HCT116 (cell line): ENCODE measurements at regions not wholly inside any gene's neighbourhood (a gene's known extent, or its start where the extent isn't known, plus 50 kb on each side); places are given as distances from the start of the nearest gene placed in this dataset.

ENCODE experiments used
- CEBPB ChIP-seq: IDR thresholded peaks from 2 replicates; pipeline ENCODE4 v1.6.1; 2012; ENCODE audit warnings: low read depth
- EZH2 ChIP-seq: fragments of 200-600 bp; sonication (generic); IDR thresholded peaks from 2 replicates; pipeline ENCODE4 v1.6.1; 2017; ENCODE audit warnings: antibody characterized with exemption, mixed run types
- EZH2phosphoT487 ChIP-seq: fragments of 200-600 bp; IDR thresholded peaks from 2 replicates; pipeline ENCODE4 v1.6.1; 2018; ENCODE audit warnings: antibody characterized with exemption, borderline replicate concordance
- JUND ChIP-seq: IDR thresholded peaks from 2 replicates; pipeline ENCODE4 v1.6.1; 2012
- POLR2A ChIP-seq: IDR thresholded peaks from 2 replicates; pipeline ENCODE4 v1.7.0; 2011; ENCODE audit warnings: borderline replicate concordance; ENCODE audit not compliant: insufficient read depth, insufficient read length; ENCODE audit errors: extremely low read depth
- POLR2AphosphoS5 ChIP-seq: IDR thresholded peaks from 2 replicates; pipeline ENCODE4 v1.6.1; 2011; ENCODE audit warnings: mild to moderate bottlenecking, low read depth, low read length, moderate library complexity
- RAD21 ChIP-seq: IDR thresholded peaks from 2 replicates; pipeline ENCODE4 v1.6.1; 2012; ENCODE audit warnings: low read depth, mild to moderate bottlenecking
- SRF ChIP-seq: IDR thresholded peaks from 2 replicates; pipeline ENCODE4 v1.6.1; 2012; ENCODE audit warnings: low read depth
- TCF7L2 ChIP-seq: IDR thresholded peaks from 2 replicates; pipeline ENCODE4 v1.7.0; 2011; ENCODE audit warnings: borderline replicate concordance, inconsistent platforms; ENCODE audit not compliant: insufficient read depth, insufficient read length; ENCODE audit errors: extremely low read depth
- ZNF274 ChIP-seq: fragments of 200-500 bp; sonication (Bioruptor generic); IDR thresholded peaks from 2 replicates; pipeline ENCODE4 v1.6.1; 2014; ENCODE audit warnings: mild to moderate bottlenecking, low read depth, low read length, inconsistent platforms
- TF ChIP-seq, protein P1 (sequence below), 3 experiments: fragments of 200-600 bp in 1 of 3; sonication (generic) in 1 of 3; IDR thresholded peaks in 2 of 3; conservative IDR thresholded peaks in 1 of 3; 2 replicates each; pipeline ENCODE4 v1.5.1; 2012 to 2017; ENCODE audit warnings: low read depth in 2 of 3, low read length in 2 of 3, antibody characterized with exemption in 1 of 3, borderline replicate concordance in 1 of 3, control low read depth in 1 of 3, mild to moderate bottlenecking in 1 of 3, mixed read lengths in 1 of 3, mixed run types in 1 of 3, moderate library complexity in 1 of 3; ENCODE audit not compliant: insufficient read depth in 1 of 3
- TF ChIP-seq, protein P2 (sequence below): IDR thresholded peaks from 2 replicates; pipeline ENCODE4 v1.6.1; 2012; ENCODE audit warnings: low read depth
- TF ChIP-seq, protein P3 (sequence below): IDR thresholded peaks from 2 replicates; pipeline ENCODE4 v1.6.1; 2011; ENCODE audit warnings: mild to moderate bottlenecking, low read length, moderate library complexity; ENCODE audit not compliant: insufficient replicate concordance; ENCODE audit errors: extremely low read depth

DNA sequence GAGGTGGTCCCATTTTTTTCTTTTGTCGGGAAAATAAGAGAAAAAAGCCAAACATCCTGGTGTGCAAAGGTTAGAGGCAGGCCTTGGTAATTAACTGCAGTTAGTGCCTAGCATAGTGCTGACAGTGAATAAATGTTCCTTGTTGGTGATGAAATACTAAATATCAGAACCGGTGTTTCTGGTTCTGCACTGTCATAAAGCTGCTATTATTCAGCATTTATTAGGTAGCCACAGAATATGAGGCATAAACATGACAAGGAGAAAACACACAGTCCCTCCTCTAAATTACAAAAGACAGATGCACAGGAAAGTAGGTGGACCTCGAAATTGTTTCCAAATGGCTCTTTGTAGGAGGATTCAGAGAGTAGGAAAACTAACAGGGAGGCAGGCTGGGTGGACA, 122.0 kb upstream of the ADGRL2 start:
- TF ChIP-seq SRF (no peak), POLR2A (no peak), EZH2 (no peak), CEBPB (no peak), EZH2phosphoT487 (no peak), POLR2AphosphoS5 (no peak), RAD21 (no peak), TCF7L2 (no peak), ZNF274 (no peak), JUND (no peak)
- TF ChIP-seq, protein P1, sequence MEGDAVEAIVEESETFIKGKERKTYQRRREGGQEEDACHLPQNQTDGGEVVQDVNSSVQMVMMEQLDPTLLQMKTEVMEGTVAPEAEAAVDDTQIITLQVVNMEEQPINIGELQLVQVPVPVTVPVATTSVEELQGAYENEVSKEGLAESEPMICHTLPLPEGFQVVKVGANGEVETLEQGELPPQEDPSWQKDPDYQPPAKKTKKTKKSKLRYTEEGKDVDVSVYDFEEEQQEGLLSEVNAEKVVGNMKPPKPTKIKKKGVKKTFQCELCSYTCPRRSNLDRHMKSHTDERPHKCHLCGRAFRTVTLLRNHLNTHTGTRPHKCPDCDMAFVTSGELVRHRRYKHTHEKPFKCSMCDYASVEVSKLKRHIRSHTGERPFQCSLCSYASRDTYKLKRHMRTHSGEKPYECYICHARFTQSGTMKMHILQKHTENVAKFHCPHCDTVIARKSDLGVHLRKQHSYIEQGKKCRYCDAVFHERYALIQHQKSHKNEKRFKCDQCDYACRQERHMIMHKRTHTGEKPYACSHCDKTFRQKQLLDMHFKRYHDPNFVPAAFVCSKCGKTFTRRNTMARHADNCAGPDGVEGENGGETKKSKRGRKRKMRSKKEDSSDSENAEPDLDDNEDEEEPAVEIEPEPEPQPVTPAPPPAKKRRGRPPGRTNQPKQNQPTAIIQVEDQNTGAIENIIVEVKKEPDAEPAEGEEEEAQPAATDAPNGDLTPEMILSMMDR (IDR thresholded peaks at IDR 0.05 in 2 of 3, conservative IDR thresholded peaks at IDR 0.05 in 1 of 3; ENCODE audit: borderline replicate concordance in 1 of 3, insufficient read depth in 1 of 3, low read depth in 2 of 3, low read length in 2 of 3), result no peak
- TF ChIP-seq, protein P2, sequence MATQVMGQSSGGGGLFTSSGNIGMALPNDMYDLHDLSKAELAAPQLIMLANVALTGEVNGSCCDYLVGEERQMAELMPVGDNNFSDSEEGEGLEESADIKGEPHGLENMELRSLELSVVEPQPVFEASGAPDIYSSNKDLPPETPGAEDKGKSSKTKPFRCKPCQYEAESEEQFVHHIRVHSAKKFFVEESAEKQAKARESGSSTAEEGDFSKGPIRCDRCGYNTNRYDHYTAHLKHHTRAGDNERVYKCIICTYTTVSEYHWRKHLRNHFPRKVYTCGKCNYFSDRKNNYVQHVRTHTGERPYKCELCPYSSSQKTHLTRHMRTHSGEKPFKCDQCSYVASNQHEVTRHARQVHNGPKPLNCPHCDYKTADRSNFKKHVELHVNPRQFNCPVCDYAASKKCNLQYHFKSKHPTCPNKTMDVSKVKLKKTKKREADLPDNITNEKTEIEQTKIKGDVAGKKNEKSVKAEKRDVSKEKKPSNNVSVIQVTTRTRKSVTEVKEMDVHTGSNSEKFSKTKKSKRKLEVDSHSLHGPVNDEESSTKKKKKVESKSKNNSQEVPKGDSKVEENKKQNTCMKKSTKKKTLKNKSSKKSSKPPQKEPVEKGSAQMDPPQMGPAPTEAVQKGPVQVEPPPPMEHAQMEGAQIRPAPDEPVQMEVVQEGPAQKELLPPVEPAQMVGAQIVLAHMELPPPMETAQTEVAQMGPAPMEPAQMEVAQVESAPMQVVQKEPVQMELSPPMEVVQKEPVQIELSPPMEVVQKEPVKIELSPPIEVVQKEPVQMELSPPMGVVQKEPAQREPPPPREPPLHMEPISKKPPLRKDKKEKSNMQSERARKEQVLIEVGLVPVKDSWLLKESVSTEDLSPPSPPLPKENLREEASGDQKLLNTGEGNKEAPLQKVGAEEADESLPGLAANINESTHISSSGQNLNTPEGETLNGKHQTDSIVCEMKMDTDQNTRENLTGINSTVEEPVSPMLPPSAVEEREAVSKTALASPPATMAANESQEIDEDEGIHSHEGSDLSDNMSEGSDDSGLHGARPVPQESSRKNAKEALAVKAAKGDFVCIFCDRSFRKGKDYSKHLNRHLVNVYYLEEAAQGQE, result no peak
- TF ChIP-seq, protein P3, sequence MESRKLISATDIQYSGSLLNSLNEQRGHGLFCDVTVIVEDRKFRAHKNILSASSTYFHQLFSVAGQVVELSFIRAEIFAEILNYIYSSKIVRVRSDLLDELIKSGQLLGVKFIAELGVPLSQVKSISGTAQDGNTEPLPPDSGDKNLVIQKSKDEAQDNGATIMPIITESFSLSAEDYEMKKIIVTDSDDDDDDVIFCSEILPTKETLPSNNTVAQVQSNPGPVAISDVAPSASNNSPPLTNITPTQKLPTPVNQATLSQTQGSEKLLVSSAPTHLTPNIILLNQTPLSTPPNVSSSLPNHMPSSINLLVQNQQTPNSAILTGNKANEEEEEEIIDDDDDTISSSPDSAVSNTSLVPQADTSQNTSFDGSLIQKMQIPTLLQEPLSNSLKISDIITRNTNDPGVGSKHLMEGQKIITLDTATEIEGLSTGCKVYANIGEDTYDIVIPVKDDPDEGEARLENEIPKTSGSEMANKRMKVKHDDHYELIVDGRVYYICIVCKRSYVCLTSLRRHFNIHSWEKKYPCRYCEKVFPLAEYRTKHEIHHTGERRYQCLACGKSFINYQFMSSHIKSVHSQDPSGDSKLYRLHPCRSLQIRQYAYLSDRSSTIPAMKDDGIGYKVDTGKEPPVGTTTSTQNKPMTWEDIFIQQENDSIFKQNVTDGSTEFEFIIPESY, result no peak
